Osteoblast (primary cell): ENCODE measurements at regions not wholly inside any gene's neighbourhood (a gene's known extent, or its start where the extent isn't known, plus 50 kb on each side); places are given as distances from the start of the nearest gene placed in this dataset.

Experiments
- DNase-seq: peaks from one replicate; pipeline ENCODE4 v3.0.0; 2011; ENCODE audit warnings: low spot score, mixed read lengths; ENCODE audit not compliant: insufficient read length; ENCODE audit errors: missing footprints
- H2AFZ ChIP-seq: 2 replicates; pipeline ENCODE4 v1.6.0; 2011; ENCODE audit warnings: mild to moderate bottlenecking, low read length
- H3K27ac ChIP-seq: 2 replicates; pipeline ENCODE4 v1.5.1; 2011; ENCODE audit warnings: mild to moderate bottlenecking, low read depth, low read length, moderate library complexity
- H3K27me3 ChIP-seq: 2 replicates; pipeline ENCODE4 v1.6.0; 2012; ENCODE audit warnings: mild to moderate bottlenecking, control low read depth, inconsistent platforms, low read length, moderate library complexity; ENCODE audit not compliant: insufficient read depth
- H3K36me3 ChIP-seq: 2 replicates; pipeline ENCODE4 v1.5.1; 2011; ENCODE audit warnings: mild to moderate bottlenecking, low read length, control low read depth, moderate library complexity; ENCODE audit not compliant: insufficient read depth
- H3K4me1 ChIP-seq: 2 replicates; pipeline ENCODE4 v1.5.1; 2011; ENCODE audit warnings: mild to moderate bottlenecking, low read length, control low read depth, moderate library complexity; ENCODE audit not compliant: insufficient read depth
- H3K4me2 ChIP-seq: 2 replicates; pipeline ENCODE4 v1.6.0; 2011; ENCODE audit warnings: mild to moderate bottlenecking, low read length; ENCODE audit not compliant: insufficient read depth
- H3K4me3 ChIP-seq: fragments of 200-600 bp; sonication (generic); 3 replicates; pipeline ENCODE4 v1.5.1; 2012; ENCODE audit warnings: mild to moderate bottlenecking, low read length, inconsistent platforms; ENCODE audit not compliant: insufficient read depth
- H3K79me2 ChIP-seq: 2 replicates; pipeline ENCODE4 v1.6.0; 2012; ENCODE audit warnings: mild to moderate bottlenecking, low read length, control low read depth, inconsistent platforms; ENCODE audit not compliant: insufficient read depth
- H3K9me3 ChIP-seq: 2 replicates; pipeline ENCODE4 v1.5.1; 2011; ENCODE audit warnings: low read depth, low read length, control low read depth
- H4K20me1 ChIP-seq: 2 replicates; pipeline ENCODE4 v1.6.0; 2012; ENCODE audit warnings: mild to moderate bottlenecking, low read length, control low read depth; ENCODE audit not compliant: insufficient read depth
- TF ChIP-seq, protein P1 (sequence below): IDR thresholded peaks from 2 replicates; pipeline ENCODE4 v1.5.1; 2011; ENCODE audit warnings: mild to moderate bottlenecking, low read depth, low read length, moderate library complexity; ENCODE audit errors: extremely low read depth

DNA sequence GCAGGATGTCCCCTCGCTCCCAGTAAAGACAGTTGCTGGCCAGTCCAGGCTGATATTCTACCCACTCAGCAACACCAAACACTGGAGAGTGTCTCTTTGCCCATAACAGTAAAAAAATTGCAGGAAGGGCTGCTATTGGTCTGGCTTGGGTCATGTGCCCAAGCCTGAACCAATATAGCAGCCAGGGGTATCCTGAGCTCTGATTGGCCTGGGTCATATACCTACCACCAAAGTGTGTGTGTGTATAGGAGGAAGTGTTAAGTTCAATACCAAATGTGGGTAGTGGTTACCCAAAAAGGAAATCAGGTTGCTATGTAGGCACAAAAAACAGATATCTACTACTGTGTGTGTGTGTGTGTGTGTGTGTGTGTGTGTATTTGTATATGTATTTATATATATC, 373.2 kb downstream of the BCOR start:
- Histone ChIP-seq H3K27me3 (peaks cover 21% of the 10 kb centered on the region), H4K20me1 (no peaks in the 10 kb centered on the region), H3K79me2 (no peaks in the 10 kb centered on the region), H3K4me1 (peaks cover 42% of the 10 kb centered on the region), H3K4me3 (no peak overlapping the region), H3K9me3 (no peaks in the 10 kb centered on the region), H3K36me3 (no peaks in the 10 kb centered on the region), H3K27ac (no peak overlapping the region), H3K4me2 (no peak overlapping the region), H2AFZ (no peak overlapping the region)
- no peak for DNase-seq
- TF ChIP-seq, protein P1, sequence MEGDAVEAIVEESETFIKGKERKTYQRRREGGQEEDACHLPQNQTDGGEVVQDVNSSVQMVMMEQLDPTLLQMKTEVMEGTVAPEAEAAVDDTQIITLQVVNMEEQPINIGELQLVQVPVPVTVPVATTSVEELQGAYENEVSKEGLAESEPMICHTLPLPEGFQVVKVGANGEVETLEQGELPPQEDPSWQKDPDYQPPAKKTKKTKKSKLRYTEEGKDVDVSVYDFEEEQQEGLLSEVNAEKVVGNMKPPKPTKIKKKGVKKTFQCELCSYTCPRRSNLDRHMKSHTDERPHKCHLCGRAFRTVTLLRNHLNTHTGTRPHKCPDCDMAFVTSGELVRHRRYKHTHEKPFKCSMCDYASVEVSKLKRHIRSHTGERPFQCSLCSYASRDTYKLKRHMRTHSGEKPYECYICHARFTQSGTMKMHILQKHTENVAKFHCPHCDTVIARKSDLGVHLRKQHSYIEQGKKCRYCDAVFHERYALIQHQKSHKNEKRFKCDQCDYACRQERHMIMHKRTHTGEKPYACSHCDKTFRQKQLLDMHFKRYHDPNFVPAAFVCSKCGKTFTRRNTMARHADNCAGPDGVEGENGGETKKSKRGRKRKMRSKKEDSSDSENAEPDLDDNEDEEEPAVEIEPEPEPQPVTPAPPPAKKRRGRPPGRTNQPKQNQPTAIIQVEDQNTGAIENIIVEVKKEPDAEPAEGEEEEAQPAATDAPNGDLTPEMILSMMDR: no peak

DNA sequence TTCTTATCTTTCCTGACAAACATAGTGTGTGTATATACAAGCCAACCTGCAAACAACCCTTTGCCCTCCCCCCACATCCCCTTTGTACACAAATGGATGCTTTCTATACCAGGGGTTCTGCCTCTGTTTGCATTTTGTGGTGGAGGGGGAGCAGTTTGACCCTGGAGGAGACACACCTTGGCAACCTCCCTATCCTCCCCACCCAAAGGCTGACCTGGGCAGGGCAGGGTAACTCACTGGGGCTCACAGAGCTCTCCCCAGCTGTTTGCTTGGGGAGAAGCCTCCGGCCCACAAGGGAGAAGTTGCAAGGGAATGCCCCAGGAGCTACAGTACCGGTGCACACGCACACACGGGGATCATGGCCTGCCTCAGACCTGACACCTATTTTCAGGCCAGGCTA, 372.6 kb downstream of the BCOR start:
- no peaks in the 10 kb centered on the region for H4K20me1 ChIP-seq
- H3K4me2 ChIP-seq: no peak overlapping the region
- H2AFZ ChIP-seq: no peak overlapping the region
- H3K27ac ChIP-seq: no peak overlapping the region
- TF ChIP-seq, protein P1: no peak
- H3K36me3 ChIP-seq: no peaks in the 10 kb centered on the region
- no peaks in the 10 kb centered on the region for H3K79me2 ChIP-seq
- DNase-seq: no peak
- H3K4me1 ChIP-seq: peaks cover 47% of the 10 kb centered on the region
- no peak overlapping the region for H3K4me3 ChIP-seq
- H3K27me3 ChIP-seq: peaks cover 18% of the 10 kb centered on the region
- no peaks in the 10 kb centered on the region for H3K9me3 ChIP-seq

DNA sequence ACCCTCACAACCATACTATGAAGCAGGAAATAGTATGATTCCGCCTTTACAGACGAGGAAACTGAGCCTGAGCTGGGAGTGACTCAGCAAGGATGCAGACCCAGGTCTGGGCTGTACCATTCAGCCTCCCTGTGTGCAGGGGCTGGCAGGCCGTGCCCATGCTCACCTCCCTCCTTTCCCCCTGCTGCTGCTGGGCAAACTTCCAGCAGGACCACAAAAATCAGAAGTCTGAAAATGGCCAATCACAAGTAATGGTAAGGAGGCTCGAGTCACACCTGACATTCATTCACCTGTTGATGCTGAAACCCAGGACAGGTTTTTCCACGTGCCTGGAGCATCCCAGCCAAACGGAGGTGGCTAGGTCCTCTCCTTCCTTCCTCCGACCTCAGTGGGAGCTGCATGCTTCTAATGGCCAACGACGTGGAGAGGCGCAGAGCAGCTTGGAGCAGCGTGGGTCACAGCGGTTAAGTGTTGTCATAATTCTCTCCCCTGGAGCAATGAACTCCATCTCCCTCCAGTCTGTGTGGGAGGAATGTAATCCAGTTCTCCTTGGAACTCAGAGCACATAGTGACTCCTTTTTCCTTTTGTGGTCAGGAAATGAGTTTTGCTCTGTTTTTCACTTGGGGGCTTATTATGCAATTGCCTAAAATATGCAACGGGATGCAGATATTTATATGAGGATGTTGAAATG, 371.7 kb downstream of the BCOR start:
- TF ChIP-seq, protein P1: no peak
- H3K27ac ChIP-seq: peak overlapping the region; percentile 9

DNA sequence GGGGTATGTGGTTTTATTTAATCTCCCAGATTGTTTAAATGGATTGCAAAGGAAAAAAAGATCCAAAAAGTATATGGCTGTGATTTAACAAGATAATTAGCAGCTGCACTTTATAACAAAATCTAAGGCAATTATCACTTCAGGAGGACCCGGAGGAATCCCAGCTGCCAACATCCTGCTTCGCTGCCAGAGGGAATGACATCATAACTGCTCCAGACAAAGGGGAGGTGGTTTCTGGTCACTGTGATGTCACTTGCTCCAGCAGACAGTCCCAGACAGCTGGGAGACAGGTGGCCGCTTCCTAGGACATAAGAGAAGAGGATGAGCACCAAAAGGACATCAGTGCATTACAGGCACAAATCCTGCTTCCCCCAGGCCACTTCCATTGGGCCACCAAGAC, 371.0 kb downstream of the BCOR start:
- H3K4me1 ChIP-seq: peaks cover 47% of the 10 kb centered on the region
- H3K4me3 ChIP-seq: no peak overlapping the region
- TF ChIP-seq, protein P1: no peak
- no peak overlapping the region for H3K4me2 ChIP-seq
- H4K20me1 ChIP-seq: no peaks in the 10 kb centered on the region
- H2AFZ ChIP-seq: no peak overlapping the region
- DNase-seq: no peak
- H3K36me3 ChIP-seq: no peaks in the 10 kb centered on the region
- H3K9me3 ChIP-seq: no peaks in the 10 kb centered on the region
- H3K27me3 ChIP-seq: peaks cover 15% of the 10 kb centered on the region
- no peaks in the 10 kb centered on the region for H3K79me2 ChIP-seq
- peak overlapping the region; percentile 9 for H3K27ac ChIP-seq

More for the DNA sequence above, 371.7 kb downstream of the BCOR start:
- Histone ChIP-seq H3K9me3 (no peaks in the 10 kb centered on the region), H3K4me1 (peaks cover 48% of the 10 kb centered on the region), H3K4me3 (no peak overlapping the region), H4K20me1 (no peaks in the 10 kb centered on the region), H3K36me3 (no peaks in the 10 kb centered on the region), H2AFZ (no peak overlapping the region), H3K4me2 (no peak overlapping the region), H3K27me3 (peaks cover 15% of the 10 kb centered on the region), H3K79me2 (no peaks in the 10 kb centered on the region)
- no peak for DNase-seq
